C4-2B (cell line): ENCODE measurements at regions not wholly inside any gene's neighbourhood (a gene's known extent, or its start where the extent isn't known, plus 50 kb on each side); places are given as distances from the start of the nearest gene placed in this dataset.

Experiments
- H3K27ac ChIP-seq: fragments of 450-650 bp; 2 replicates; pipeline ENCODE4 v1.5.1; 2017
- ZFX ChIP-seq: fragments of 450-650 bp; IDR thresholded peaks from 2 replicates; pipeline ENCODE4 v1.6.1; 2017
- TF ChIP-seq, protein P1 (sequence below): fragments of 450-650 bp; conservative IDR thresholded peaks from 2 replicates; pipeline ENCODE4 v1.5.1; 2017; ENCODE audit warnings: mild to moderate bottlenecking

DNA sequence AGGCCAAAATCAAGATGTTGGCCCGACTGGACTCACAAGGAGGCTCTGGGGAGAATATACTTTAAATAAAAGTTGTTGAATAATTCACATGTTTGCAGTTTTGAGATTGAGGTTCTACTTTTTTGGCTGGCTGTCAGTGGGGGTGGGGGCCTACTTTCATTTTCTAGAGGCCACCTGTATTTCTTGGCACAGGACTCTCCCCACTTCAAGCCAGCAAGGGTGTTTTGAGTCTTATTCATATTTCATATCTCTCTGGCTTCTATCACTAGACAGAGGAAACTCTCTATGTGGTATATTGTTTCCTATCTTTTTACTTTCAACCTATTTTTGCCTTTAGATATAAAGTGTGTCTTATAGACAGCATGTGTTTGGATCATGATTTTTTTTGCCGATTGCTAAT, 266.4 kb downstream of the PRR32 start:
- no peak overlapping the region for H3K27ac ChIP-seq
- TF ChIP-seq ZFX: no peak
- TF ChIP-seq, protein P1, sequence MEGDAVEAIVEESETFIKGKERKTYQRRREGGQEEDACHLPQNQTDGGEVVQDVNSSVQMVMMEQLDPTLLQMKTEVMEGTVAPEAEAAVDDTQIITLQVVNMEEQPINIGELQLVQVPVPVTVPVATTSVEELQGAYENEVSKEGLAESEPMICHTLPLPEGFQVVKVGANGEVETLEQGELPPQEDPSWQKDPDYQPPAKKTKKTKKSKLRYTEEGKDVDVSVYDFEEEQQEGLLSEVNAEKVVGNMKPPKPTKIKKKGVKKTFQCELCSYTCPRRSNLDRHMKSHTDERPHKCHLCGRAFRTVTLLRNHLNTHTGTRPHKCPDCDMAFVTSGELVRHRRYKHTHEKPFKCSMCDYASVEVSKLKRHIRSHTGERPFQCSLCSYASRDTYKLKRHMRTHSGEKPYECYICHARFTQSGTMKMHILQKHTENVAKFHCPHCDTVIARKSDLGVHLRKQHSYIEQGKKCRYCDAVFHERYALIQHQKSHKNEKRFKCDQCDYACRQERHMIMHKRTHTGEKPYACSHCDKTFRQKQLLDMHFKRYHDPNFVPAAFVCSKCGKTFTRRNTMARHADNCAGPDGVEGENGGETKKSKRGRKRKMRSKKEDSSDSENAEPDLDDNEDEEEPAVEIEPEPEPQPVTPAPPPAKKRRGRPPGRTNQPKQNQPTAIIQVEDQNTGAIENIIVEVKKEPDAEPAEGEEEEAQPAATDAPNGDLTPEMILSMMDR: no peak

DNA sequence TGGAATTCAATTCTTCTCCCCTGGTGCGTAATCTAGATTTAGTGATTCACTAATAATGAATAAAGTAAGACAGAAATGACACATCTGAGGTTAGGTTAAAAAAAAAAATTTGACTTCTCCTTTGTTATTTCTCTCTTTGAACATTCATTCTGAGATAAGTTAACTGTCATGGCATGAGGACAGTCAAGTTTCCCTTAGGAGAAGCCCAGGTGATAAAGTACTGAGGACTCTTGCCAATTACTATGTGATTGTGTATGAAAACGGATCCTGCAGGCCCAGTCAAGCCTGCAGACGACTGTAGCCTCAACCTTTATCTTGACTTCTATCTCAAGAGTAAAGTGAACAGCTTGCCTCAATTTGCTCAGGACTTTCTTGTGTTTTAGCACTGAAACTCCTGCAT, 293.2 kb downstream of the PRR32 start:
- no peak overlapping the region for H3K27ac ChIP-seq
- TF ChIP-seq, protein P1: no peak
- no peak for TF ChIP-seq ZFX

DNA sequence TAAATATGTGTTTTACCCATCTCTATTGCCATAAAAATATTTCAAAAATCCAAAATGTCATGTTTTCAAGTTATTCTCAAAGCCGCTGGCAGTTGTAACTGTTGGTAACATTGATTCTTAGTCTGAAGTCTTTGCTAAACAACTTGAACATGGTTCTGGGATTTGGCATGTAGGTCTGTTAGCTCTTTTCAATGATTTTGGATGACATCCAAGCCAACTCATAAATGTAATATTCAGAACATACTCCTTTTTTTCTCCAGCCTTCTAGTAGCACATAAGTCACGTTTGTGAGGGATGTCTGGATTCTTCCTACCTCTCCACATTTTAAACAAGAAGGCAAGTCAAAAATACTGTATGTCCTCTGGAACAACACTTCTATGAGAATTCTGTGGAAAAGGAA, 305.3 kb downstream of the PRR32 start:
- no peak overlapping the region for H3K27ac ChIP-seq
- TF ChIP-seq, protein P1: no peak
- TF ChIP-seq ZFX: no peak

DNA sequence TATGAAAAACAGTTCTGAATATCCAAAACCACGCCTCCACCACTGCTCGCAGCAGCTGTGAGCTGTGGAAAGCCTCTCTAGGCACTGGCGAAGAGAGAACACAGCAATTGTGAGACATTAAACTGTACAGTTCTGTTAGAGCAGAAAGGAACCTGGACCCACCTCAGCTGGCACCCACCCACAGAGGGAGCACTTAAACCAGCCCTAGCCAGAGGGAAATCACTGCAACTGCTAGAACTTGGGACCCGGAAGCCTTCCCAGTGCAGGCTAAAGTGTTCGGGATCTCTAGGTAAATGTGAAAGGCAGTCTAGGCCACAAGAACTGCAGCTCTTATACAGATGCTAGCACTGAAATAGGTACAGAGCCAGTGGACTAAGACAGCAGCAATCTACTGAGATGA, 308.8 kb downstream of the PRR32 start:
- H3K27ac ChIP-seq: no peak overlapping the region
- TF ChIP-seq, protein P1: no peak
- TF ChIP-seq ZFX: no peak

DNA sequence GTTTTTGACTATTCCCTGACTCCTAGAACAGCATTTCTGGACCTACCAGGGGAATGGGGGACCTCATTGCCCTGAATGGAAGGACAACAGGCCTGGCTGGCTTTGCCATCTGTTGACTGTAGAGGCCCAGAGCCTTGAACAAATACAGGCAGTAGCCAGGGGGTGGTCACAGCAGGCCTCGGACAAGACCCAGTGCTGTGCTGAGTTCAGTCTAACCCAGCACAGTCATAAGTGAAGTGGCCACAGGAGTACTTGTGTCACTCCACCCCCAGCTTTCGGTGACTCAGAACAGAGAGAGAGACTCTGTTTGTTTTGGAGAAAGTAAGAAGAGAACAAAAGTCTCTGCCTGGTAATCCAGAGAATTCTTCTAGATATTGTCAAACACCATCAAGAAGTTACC, 310.0 kb downstream of the PRR32 start:
- H3K27ac ChIP-seq: no peak overlapping the region
- TF ChIP-seq ZFX: no peak
- TF ChIP-seq, protein P1: no peak

DNA sequence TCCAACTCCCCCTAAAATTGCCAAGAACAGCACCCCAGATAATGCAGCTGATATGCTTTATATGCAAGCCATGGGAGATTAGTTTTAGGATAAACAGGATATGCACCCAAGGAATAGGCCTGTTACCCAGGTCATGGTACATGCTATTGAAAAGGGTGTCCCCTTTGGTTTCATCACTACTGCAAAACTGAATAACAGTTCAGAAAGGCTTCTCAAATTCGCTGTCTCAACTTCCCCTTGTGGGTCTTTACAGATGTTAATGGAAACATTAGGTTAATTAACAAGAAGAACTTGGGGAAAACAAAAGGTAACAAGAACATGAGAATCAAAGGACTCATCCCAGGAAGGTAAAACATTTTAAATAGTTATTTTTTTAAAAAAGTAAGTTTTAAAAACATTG, 318.7 kb downstream of the PRR32 start:
- no peak overlapping the region for H3K27ac ChIP-seq
- TF ChIP-seq, protein P1: no peak
- no peak for TF ChIP-seq ZFX

DNA sequence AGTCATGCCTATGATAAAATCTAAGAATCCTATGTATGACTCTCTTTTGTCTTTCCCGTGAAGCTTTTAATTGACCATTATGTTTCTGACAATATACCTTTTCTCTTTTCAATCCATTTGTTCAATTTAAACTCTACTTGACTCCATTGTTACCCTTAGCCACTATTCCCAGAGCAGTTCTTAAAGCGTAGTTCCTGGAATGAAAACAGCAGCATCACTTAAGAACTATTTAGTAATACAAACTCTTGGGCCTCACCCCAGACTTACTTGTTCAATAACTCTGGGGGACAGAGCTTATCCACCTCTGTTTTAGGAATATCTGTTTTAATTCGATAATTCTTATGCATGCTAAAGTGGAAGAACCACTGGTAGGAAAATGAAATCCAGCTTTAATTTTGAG, 358.4 kb downstream of the PRR32 start:
- H3K27ac ChIP-seq: no peak overlapping the region
- no peak for TF ChIP-seq ZFX
- TF ChIP-seq, protein P1: no peak
